GM12878 (cell line): ENCODE measurements at regions not wholly inside any gene's neighbourhood (a gene's known extent, or its start where the extent isn't known, plus 50 kb on each side); places are given as distances from the start of the nearest gene placed in this dataset.

Experiments used
- ATAC-seq: fragments of 200-7000 bp; cut with Tn5 transposase; 3 replicates; pipeline ENCODE4 v1.9.1; 2020; ENCODE audit warnings: mild to moderate bottlenecking, moderate library complexity
- BruUV-seq: library from RNA; stranded (reverse); fragments of 400-500 nt; replicated peaks from 2 replicates; lab custom pipeline; 2021; lab: Mats Ljungman, UMichigan
- CTCF ChIA-PET: fragments of 300-600 bp; sonication (Branson Sonifier 250); formaldehyde crosslinking; extraction: SDS; loops from one replicate; lab custom pipeline; 2021; ENCODE audit warnings: inconsistent platforms; lab: Yijun Ruan, JAX
- POLR2A ChIA-PET: fragments of 350-600 bp; formaldehyde crosslinking; extraction: SDS; loops from one replicate; lab custom pipeline; 2021; ENCODE audit warnings: inconsistent platforms; lab: Charles Lee
- RAD21 ChIA-PET: fragments of 300-600 bp; sonication (Branson Sonifier 250); formaldehyde crosslinking; loops from one replicate; lab custom pipeline; 2023; ENCODE audit warnings: antibody characterized with exemption; ENCODE audit not compliant: unreplicated experiment; lab: Charles Lee
- SMC1A ChIA-PET: fragments of 300-600 bp; sonication (Branson Sonifier 250); formaldehyde crosslinking; loops from one replicate; lab custom pipeline; 2023; ENCODE audit not compliant: unreplicated experiment, uncharacterized antibody; lab: Charles Lee
- DNase-seq: peaks from one replicate; pipeline ENCODE4 v3.0.0-alpha.2; 2011; ENCODE audit warnings: low read depth, low spot score
- FAIRE-seq: peaks from 3 replicates; lab custom pipeline; 2011; peaks lifted over from hg19 to GRCh38; lab: Jason Lieb, UNC
- H2AFZ ChIP-seq: 2 replicates; pipeline ENCODE4 v1.6.0; 2011; ENCODE audit warnings: low read depth, low read length, control low read depth; ENCODE audit not compliant: control insufficient read depth
- H3K27ac ChIP-seq: 2 replicates; pipeline ENCODE4 v1.5.1; 2011; ENCODE audit warnings: control low read depth; ENCODE audit not compliant: control insufficient read depth, insufficient read depth
- H3K27me3 ChIP-seq, 2 experiments: replicated peaks in 1 of 2; 2 replicates each; pipeline versions ENCODE4 v1.6.0 to v1.6.1; 2011; ENCODE audit warnings: low read length in 1 of 2; ENCODE audit not compliant: control insufficient read depth in 2 of 2, insufficient read depth in 2 of 2
- H3K36me3 ChIP-seq, 2 experiments: 2 replicates each; pipeline ENCODE4 v1.5.1; 2011; ENCODE audit warnings: low read length in 1 of 2; ENCODE audit not compliant: control insufficient read depth in 2 of 2, insufficient read depth in 2 of 2
- H3K4me1 ChIP-seq: 2 replicates; pipeline ENCODE4 v1.6.1; 2011; ENCODE audit warnings: mild to moderate bottlenecking, low read length, moderate library complexity, mixed read lengths; ENCODE audit not compliant: control insufficient read depth, insufficient read depth
- H3K4me2 ChIP-seq: 2 replicates; pipeline ENCODE4 v1.6.0; 2011; ENCODE audit warnings: control low read depth; ENCODE audit not compliant: control insufficient read depth, insufficient read depth
- H3K4me3 ChIP-seq: fragments of 200-600 bp; sonication (generic); 2 replicates; pipeline ENCODE4 v1.5.1; 2016
- H3K79me2 ChIP-seq: 2 replicates; pipeline ENCODE4 v1.6.0; 2011; ENCODE audit warnings: low read length; ENCODE audit not compliant: control insufficient read depth, insufficient read depth
- H3K9ac ChIP-seq: 2 replicates; pipeline ENCODE4 v1.8.0; 2011; ENCODE audit warnings: low read length, control low read depth, mixed read lengths; ENCODE audit not compliant: control insufficient read depth, insufficient read depth
- H3K9me3 ChIP-seq: replicated peaks from 3 replicates; pipeline ENCODE4 v1.5.1; 2011; ENCODE audit warnings: mild to moderate bottlenecking, low read length; ENCODE audit not compliant: control insufficient read depth, insufficient read depth
- H4K20me1 ChIP-seq: 2 replicates; pipeline ENCODE4 v1.6.0; 2011; ENCODE audit not compliant: control insufficient read depth, insufficient read depth
- ASH2L ChIP-seq: fragments of 300-600, 200-600 bp; sonication (generic); IDR thresholded peaks from 2 replicates; pipeline ENCODE4 v1.6.1; 2017; ENCODE audit warnings: low read depth, mild to moderate bottlenecking, borderline replicate concordance
- CHD2 ChIP-seq: IDR thresholded peaks from 2 replicates; pipeline ENCODE4 v1.6.1; 2011; ENCODE audit warnings: low read depth, low read length, improper control_type of control experiment, borderline replicate concordance
- FOS ChIP-seq: IDR thresholded peaks from 3 replicates; pipeline ENCODE4 v1.6.1; 2011; ENCODE audit warnings: borderline replicate concordance; ENCODE audit not compliant: insufficient read length; ENCODE audit errors: extremely low read depth
- KAT2A ChIP-seq: conservative IDR thresholded peaks from 2 replicates; pipeline ENCODE4 v1.6.1; 2011; ENCODE audit warnings: low read depth, low read length; ENCODE audit not compliant: control insufficient read depth
- NFIC ChIP-seq: IDR thresholded peaks from 2 replicates; pipeline ENCODE4 v1.6.1; 2012; ENCODE audit warnings: low read depth, mild to moderate bottlenecking, inconsistent platforms, low read length, moderate library complexity
- NFYA ChIP-seq: IDR thresholded peaks from 2 replicates; pipeline ENCODE4 v1.6.1; 2011; ENCODE audit warnings: low read depth, mild to moderate bottlenecking, low read length, improper control_type of control experiment, borderline replicate concordance
- NR2C1 ChIP-seq: fragments of 450-650 bp; IDR thresholded peaks from 2 replicates; pipeline ENCODE4 v1.6.1; 2017; ENCODE audit warnings: antibody characterized with exemption, mild to moderate bottlenecking, moderate library complexity
- NR2F1 ChIP-seq: fragments of 450-650 bp; conservative IDR thresholded peaks from 2 replicates; pipeline ENCODE4 v1.6.1; 2017; ENCODE audit warnings: mild to moderate bottlenecking
- RAD21 ChIP-seq: IDR thresholded peaks from 2 replicates; pipeline ENCODE4 v1.6.1; 2011; ENCODE audit warnings: mild to moderate bottlenecking, low read depth, low read length, moderate library complexity; ENCODE audit not compliant: insufficient read depth
- RB1 ChIP-seq: fragments of 450-650 bp; formaldehyde crosslinking; IDR thresholded peaks from 2 replicates; pipeline ENCODE4 v1.6.1; 2017; ENCODE audit warnings: mild to moderate bottlenecking, borderline replicate concordance
- SMAD1 ChIP-seq: fragments of 450-650 bp; IDR thresholded peaks from 2 replicates; pipeline ENCODE4 v1.6.1; 2018; ENCODE audit warnings: mild to moderate bottlenecking, low read depth; ENCODE audit not compliant: partially characterized antibody
- STAT3 ChIP-seq: IDR thresholded peaks from 2 replicates; pipeline ENCODE4 v1.6.1; 2011; ENCODE audit warnings: low read depth, low read length, improper control_type of control experiment
- SUPT20H ChIP-seq: IDR thresholded peaks from 2 replicates; pipeline ENCODE4 v1.6.1; 2011; ENCODE audit warnings: low read depth, mild to moderate bottlenecking, low read length, moderate library complexity, borderline replicate concordance; ENCODE audit not compliant: control insufficient read depth
- ZBED1 ChIP-seq: IDR thresholded peaks from 2 replicates; pipeline ENCODE4 v1.6.1; 2016; ENCODE audit warnings: borderline replicate concordance
- WGBS: methylation state at CpG from one replicate; pipeline ENCODE4 v1.1.6; 2016; ENCODE audit warnings: low lambda C conversion rate; ENCODE audit not compliant: insufficient replicate concordance, insufficient coverage; ENCODE audit errors: missing lambda C conversion rate; 5-methylcytosine and 5-hydroxymethylcytosine counted together
- in situ Hi-C: fragments of 300-500 bp; cut with MboI; formaldehyde crosslinking; loops from 9 replicates; pipeline ENCODE4 v1.14.3; 2018; ENCODE audit warnings: mixed read lengths
- intact Hi-C: fragments of 100-400 bp; cut with micrococcal nuclease; formaldehyde crosslinking; loops from one replicate; pipeline ENCODE4 v1.14.2; 2022; ENCODE audit not compliant: unreplicated experiment
- TF ChIP-seq, protein P1 (sequence below): fragments of 450-650 bp; IDR thresholded peaks from 2 replicates; pipeline ENCODE4 v1.6.1; 2017; ENCODE audit warnings: mild to moderate bottlenecking
- TF ChIP-seq, protein P2 (sequence below): fragments of 450-650 bp; IDR thresholded peaks from 2 replicates; pipeline ENCODE4 v1.6.1; 2014; ENCODE audit warnings: mild to moderate bottlenecking

DNA sequence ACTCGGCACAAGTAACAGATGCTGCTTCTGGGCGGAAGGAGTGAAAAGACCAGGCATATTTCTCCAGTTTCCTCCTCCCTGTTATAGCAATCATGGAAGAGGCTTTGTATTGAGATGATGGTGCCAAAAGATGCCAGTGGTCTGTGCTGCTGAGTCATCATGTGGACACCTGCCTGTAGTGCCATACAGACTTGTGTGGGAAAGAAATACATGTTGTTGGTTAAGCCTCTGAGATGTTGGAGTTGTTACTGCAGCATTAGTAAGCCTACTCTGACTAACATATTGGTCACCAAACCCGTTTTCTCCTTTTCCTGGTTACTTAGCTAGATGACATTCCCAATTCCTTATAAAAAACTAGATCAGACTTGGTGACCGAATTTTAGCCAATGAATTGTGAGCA, 356.9 kb downstream of the ZNF521 start:
- intact Hi-C loops, result no loop called here
- Histone ChIP-seq H3K4me2 (no peak overlapping the region), H3K9ac (no peak overlapping the region), H4K20me1 (no peaks in the 10 kb centered on the region), H3K36me3 (no peaks in the 10 kb centered on the region), H3K4me3 (no peak overlapping the region), H3K27ac (no peak overlapping the region)
- ChIA-PET CTCF (no interaction called here), RAD21 (no interaction called here)
- DNase-seq (no peak), FAIRE-seq (no peak), ATAC-seq (no peak)
- BruUV-seq, result no TSS peak
- in situ Hi-C loops, result no loop called here
- TF ChIP-seq, protein P1, sequence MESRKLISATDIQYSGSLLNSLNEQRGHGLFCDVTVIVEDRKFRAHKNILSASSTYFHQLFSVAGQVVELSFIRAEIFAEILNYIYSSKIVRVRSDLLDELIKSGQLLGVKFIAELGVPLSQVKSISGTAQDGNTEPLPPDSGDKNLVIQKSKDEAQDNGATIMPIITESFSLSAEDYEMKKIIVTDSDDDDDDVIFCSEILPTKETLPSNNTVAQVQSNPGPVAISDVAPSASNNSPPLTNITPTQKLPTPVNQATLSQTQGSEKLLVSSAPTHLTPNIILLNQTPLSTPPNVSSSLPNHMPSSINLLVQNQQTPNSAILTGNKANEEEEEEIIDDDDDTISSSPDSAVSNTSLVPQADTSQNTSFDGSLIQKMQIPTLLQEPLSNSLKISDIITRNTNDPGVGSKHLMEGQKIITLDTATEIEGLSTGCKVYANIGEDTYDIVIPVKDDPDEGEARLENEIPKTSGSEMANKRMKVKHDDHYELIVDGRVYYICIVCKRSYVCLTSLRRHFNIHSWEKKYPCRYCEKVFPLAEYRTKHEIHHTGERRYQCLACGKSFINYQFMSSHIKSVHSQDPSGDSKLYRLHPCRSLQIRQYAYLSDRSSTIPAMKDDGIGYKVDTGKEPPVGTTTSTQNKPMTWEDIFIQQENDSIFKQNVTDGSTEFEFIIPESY, result no peak
- TF ChIP-seq ASH2L (no peak), NR2F1 (no peak), KAT2A (no peak), RB1 (no peak)
- TF ChIP-seq, all 136 proteins: peak for 0
- WGBS, result 20% methylated on average over 4 of the region's 4 CpGs
- Histone ChIP-seq H3K79me2 (no peaks in the 10 kb centered on the region), H3K9me3 (no peaks in the 10 kb centered on the region), H3K27me3 (no peaks in the 10 kb centered on the region), H2AFZ (no peak overlapping the region), H3K4me1 (no peaks in the 10 kb centered on the region; the same call in 1 of the 2 replicates)
- SMC1A ChIA-PET, result no interaction called here
- POLR2A ChIA-PET, result no interaction called here

DNA sequence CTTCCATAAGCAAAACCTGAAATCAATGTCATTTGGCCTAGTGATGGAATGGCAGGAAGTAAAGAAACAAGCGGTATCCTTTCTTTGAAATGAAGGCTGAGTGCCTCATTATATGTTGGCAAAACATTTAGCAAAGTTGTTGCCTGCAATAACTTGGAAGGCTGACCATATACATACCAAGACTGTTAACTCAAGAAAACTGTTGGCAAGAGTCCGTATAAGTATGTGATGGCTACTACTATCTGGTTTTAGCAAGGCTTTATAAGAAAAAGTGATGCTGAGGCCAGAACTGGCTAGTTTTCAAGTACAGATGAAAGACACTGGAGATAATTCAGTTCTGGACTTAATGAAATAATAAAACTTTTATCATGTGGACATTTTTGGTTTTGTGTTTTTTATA, 356.2 kb downstream of the ZNF521 start:
- Histone ChIP-seq H3K27me3 (no peaks in the 10 kb centered on the region), H3K4me3 (no peak overlapping the region), H3K4me1 (no peaks in the 10 kb centered on the region), H2AFZ (no peak overlapping the region), H3K79me2 (no peaks in the 10 kb centered on the region), H3K27ac (no peak overlapping the region), H3K9ac (no peak overlapping the region), H3K4me2 (no peak overlapping the region)
- no TSS peak for BruUV-seq
- RAD21 ChIA-PET, result no interaction called here
- POLR2A ChIA-PET, result no interaction called here
- in situ Hi-C loops, result no loop called here
- intact Hi-C loops, result no loop called here
- CTCF ChIA-PET, result no interaction called here
- WGBS, result 89% methylated on average over 2 of the region's 2 CpGs
- no peak for TF ChIP-seq NFIC
- no peak for TF ChIP-seq SUPT20H
- TF ChIP-seq FOS, result no peak
- TF ChIP-seq NFYA, result no peak
- no peak for TF ChIP-seq ZBED1
- TF ChIP-seq, protein P2, sequence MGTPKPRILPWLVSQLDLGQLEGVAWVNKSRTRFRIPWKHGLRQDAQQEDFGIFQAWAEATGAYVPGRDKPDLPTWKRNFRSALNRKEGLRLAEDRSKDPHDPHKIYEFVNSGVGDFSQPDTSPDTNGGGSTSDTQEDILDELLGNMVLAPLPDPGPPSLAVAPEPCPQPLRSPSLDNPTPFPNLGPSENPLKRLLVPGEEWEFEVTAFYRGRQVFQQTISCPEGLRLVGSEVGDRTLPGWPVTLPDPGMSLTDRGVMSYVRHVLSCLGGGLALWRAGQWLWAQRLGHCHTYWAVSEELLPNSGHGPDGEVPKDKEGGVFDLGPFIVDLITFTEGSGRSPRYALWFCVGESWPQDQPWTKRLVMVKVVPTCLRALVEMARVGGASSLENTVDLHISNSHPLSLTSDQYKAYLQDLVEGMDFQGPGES, result no peak
- TF ChIP-seq RAD21, result no peak
- TF ChIP-seq SMAD1, result no peak
- no peak for TF ChIP-seq NR2C1
- TF ChIP-seq CHD2, result no peak
- no peak for TF ChIP-seq STAT3
- TF ChIP-seq, all 136 proteins: peak for 0
- H3K36me3 ChIP-seq, result no peaks in the 10 kb centered on the region
- no peaks in the 10 kb centered on the region for H4K20me1 ChIP-seq
- no peak for ATAC-seq
- no peaks in the 10 kb centered on the region for H3K9me3 ChIP-seq
- FAIRE-seq, result no peak
- SMC1A ChIA-PET, result no interaction called here
- no peak for DNase-seq
